Memory B cell (primary cell): ENCODE measurements at regions not wholly inside any gene's neighbourhood (a gene's known extent, or its start where the extent isn't known, plus 50 kb on each side); places are given as distances from the start of the nearest gene placed in this dataset.

ENCODE experiments used
- ATAC-seq: fragments of 150-1000 bp; cut with Tn5 transposase; 2 replicates; pipeline ENCODE4 v1.10.0; 2021; ENCODE audit warnings: low read depth, mild to moderate bottlenecking, moderate library complexity
- DNase-seq, 2 donors: peaks; one replicate each; pipeline ENCODE4 v3.0.0; 2022; ENCODE audit warnings: low spot score in 2 of 2
- H3K27ac Mint-ChIP-seq: one replicate; pipeline ENCODE4 v1.8.0; 2022; ENCODE audit warnings: mild to moderate bottlenecking, moderate library complexity, mixed read lengths
- H3K27me3 Mint-ChIP-seq: one replicate; pipeline ENCODE4 v1.8.0; 2022; ENCODE audit warnings: mixed read lengths
- H3K36me3 Mint-ChIP-seq: one replicate; pipeline ENCODE4 v1.8.0; 2022; ENCODE audit warnings: mild to moderate bottlenecking, mixed read lengths
- H3K4me1 Mint-ChIP-seq: one replicate; pipeline ENCODE4 v1.8.0; 2022; ENCODE audit warnings: mixed read lengths
- H3K4me3 Mint-ChIP-seq: one replicate; pipeline ENCODE4 v1.8.0; 2022; ENCODE audit warnings: mild to moderate bottlenecking, moderate library complexity, mixed read lengths
- H3K9me3 Mint-ChIP-seq: one replicate; pipeline ENCODE4 v1.8.0; 2022; ENCODE audit warnings: mixed read lengths

- H3K4me1 Mint-ChIP-seq: peaks cover 36% of the 10 kb centered on the region
- no peak overlapping the region for H3K4me3 Mint-ChIP-seq
- no peaks in the 10 kb centered on the region for H3K36me3 Mint-ChIP-seq
- no peak for DNase-seq
- H3K27ac Mint-ChIP-seq: peak overlapping the region; percentile 54
- no peaks in the 10 kb centered on the region for H3K9me3 Mint-ChIP-seq
- H3K27me3 Mint-ChIP-seq: no peaks in the 10 kb centered on the region
- no peak for ATAC-seq
These were observed 232.5 kb upstream of the JUN start for GRCh38 chr1:59016390-59016789.

- H3K4me1 Mint-ChIP-seq: peaks cover 30% of the 10 kb centered on the region
- H3K27ac Mint-ChIP-seq: no peak overlapping the region
- DNase-seq (no peak), ATAC-seq (no peak)
- no peaks in the 10 kb centered on the region for H3K9me3 Mint-ChIP-seq
- no peaks in the 10 kb centered on the region for H3K27me3 Mint-ChIP-seq
- no peak overlapping the region for H3K4me3 Mint-ChIP-seq
- no peaks in the 10 kb centered on the region for H3K36me3 Mint-ChIP-seq
These were observed 233.8 kb upstream of the JUN start for GRCh38 chr1:59017501-59018231.

- DNase-seq (no peak), ATAC-seq (no peak)
- H3K27me3 Mint-ChIP-seq: no peaks in the 10 kb centered on the region
- H3K36me3 Mint-ChIP-seq: peaks cover 3% of the 10 kb centered on the region
- peaks cover 35% of the 10 kb centered on the region for H3K4me1 Mint-ChIP-seq
- no peak overlapping the region for H3K27ac Mint-ChIP-seq
- H3K9me3 Mint-ChIP-seq: no peaks in the 10 kb centered on the region
- H3K4me3 Mint-ChIP-seq: no peak overlapping the region
These were observed 234.6 kb upstream of the JUN start for GRCh38 chr1:59018446-59018845.

- H3K36me3 Mint-ChIP-seq: peaks cover 3% of the 10 kb centered on the region
- H3K9me3 Mint-ChIP-seq: no peaks in the 10 kb centered on the region
- no peak overlapping the region for H3K27ac Mint-ChIP-seq
- no peak for DNase-seq
- no peaks in the 10 kb centered on the region for H3K27me3 Mint-ChIP-seq
- H3K4me1 Mint-ChIP-seq: peaks cover 35% of the 10 kb centered on the region
- H3K4me3 Mint-ChIP-seq: no peak overlapping the region
- ATAC-seq: no peak
These were observed 235.0 kb upstream of the JUN start for GRCh38 chr1:59018860-59019259.

GRCh38 chr1:59020151-59020997 lies 236.5 kb upstream of the JUN start:
- DNase-seq (peak; percentile 31 to 67), ATAC-seq (peak; percentile 98)
- Mint-ChIP-seq H3K27me3 (no peaks in the 10 kb centered on the region), H3K4me3 (peak overlapping the region; percentile 72), H3K4me1 (peaks cover 32% of the 10 kb centered on the region), H3K27ac (peak overlapping the region; percentile 94), H3K9me3 (no peaks in the 10 kb centered on the region), H3K36me3 (peaks cover 3% of the 10 kb centered on the region)

GRCh38 chr1:59022199-59022598 lies 238.4 kb upstream of the JUN start:
- H3K9me3 Mint-ChIP-seq: no peaks in the 10 kb centered on the region
- DNase-seq (no peak), ATAC-seq (no peak)
- peaks cover 3% of the 10 kb centered on the region for H3K36me3 Mint-ChIP-seq
- H3K4me3 Mint-ChIP-seq: no peak overlapping the region
- peaks cover 44% of the 10 kb centered on the region for H3K4me1 Mint-ChIP-seq
- no peak overlapping the region for H3K27ac Mint-ChIP-seq
- no peaks in the 10 kb centered on the region for H3K27me3 Mint-ChIP-seq

GRCh38 chr1:59022799-59023198 lies 239.0 kb upstream of the JUN start:
- H3K4me1 Mint-ChIP-seq: peaks cover 44% of the 10 kb centered on the region
- ATAC-seq (no peak), DNase-seq (no peak)
- no peaks in the 10 kb centered on the region for H3K27me3 Mint-ChIP-seq
- H3K27ac Mint-ChIP-seq: peak overlapping the region; percentile 19
- no peak overlapping the region for H3K4me3 Mint-ChIP-seq
- peaks cover 3% of the 10 kb centered on the region for H3K36me3 Mint-ChIP-seq
- H3K9me3 Mint-ChIP-seq: no peaks in the 10 kb centered on the region

GRCh38 chr1:59025201-59025600 lies 241.4 kb upstream of the JUN start:
- no peaks in the 10 kb centered on the region for H3K9me3 Mint-ChIP-seq
- H3K27me3 Mint-ChIP-seq: no peaks in the 10 kb centered on the region
- peaks cover 3% of the 10 kb centered on the region for H3K36me3 Mint-ChIP-seq
- DNase-seq (no peak), ATAC-seq (no peak)
- no peak overlapping the region for H3K4me3 Mint-ChIP-seq
- peaks cover 36% of the 10 kb centered on the region for H3K4me1 Mint-ChIP-seq
- peak overlapping the region; percentile 17 for H3K27ac Mint-ChIP-seq

- no peaks in the 10 kb centered on the region for H3K27me3 Mint-ChIP-seq
- peak overlapping the region; percentile 78 for H3K4me3 Mint-ChIP-seq
- peak; percentile 81 for ATAC-seq
- DNase-seq: no peak
- H3K4me1 Mint-ChIP-seq: peaks cover 29% of the 10 kb centered on the region
- H3K27ac Mint-ChIP-seq: peak overlapping the region; percentile 82
- H3K36me3 Mint-ChIP-seq: peaks cover 3% of the 10 kb centered on the region
- H3K9me3 Mint-ChIP-seq: no peaks in the 10 kb centered on the region
These were observed 242.1 kb upstream of the JUN start for GRCh38 chr1:59025898-59026426.

GRCh38 chr1:59026472-59026948 lies 242.7 kb upstream of the JUN start:
- peak overlapping the region; percentile 78 for H3K4me3 Mint-ChIP-seq
- H3K4me1 Mint-ChIP-seq: peaks cover 29% of the 10 kb centered on the region
- DNase-seq (no peak), ATAC-seq (no peak)
- peaks cover 6% of the 10 kb centered on the region for H3K36me3 Mint-ChIP-seq
- H3K27ac Mint-ChIP-seq: peak overlapping the region; percentile 82
- no peaks in the 10 kb centered on the region for H3K9me3 Mint-ChIP-seq
- H3K27me3 Mint-ChIP-seq: no peaks in the 10 kb centered on the region

- H3K27ac Mint-ChIP-seq: peak overlapping the region; percentile 82
- no peaks in the 10 kb centered on the region for H3K27me3 Mint-ChIP-seq
- H3K36me3 Mint-ChIP-seq: peaks cover 6% of the 10 kb centered on the region
- H3K9me3 Mint-ChIP-seq: no peaks in the 10 kb centered on the region
- ATAC-seq (no peak), DNase-seq (no peak)
- no peak overlapping the region for H3K4me3 Mint-ChIP-seq
- H3K4me1 Mint-ChIP-seq: peaks cover 29% of the 10 kb centered on the region
These were observed 243.3 kb upstream of the JUN start for GRCh38 chr1:59027177-59027576.

GRCh38 chr1:59028048-59028447 lies 244.2 kb upstream of the JUN start:
- Mint-ChIP-seq H3K4me1 (peaks cover 26% of the 10 kb centered on the region), H3K27me3 (no peaks in the 10 kb centered on the region), H3K4me3 (no peak overlapping the region), H3K27ac (no peak overlapping the region), H3K9me3 (no peaks in the 10 kb centered on the region), H3K36me3 (peaks cover 5% of the 10 kb centered on the region)
- no peak for DNase-seq
- no peak for ATAC-seq

- Mint-ChIP-seq H3K27ac (no peak overlapping the region), H3K36me3 (peaks cover 3% of the 10 kb centered on the region), H3K4me1 (peaks cover 21% of the 10 kb centered on the region), H3K4me3 (no peak overlapping the region), H3K27me3 (no peaks in the 10 kb centered on the region), H3K9me3 (no peaks in the 10 kb centered on the region)
- no peak for DNase-seq
- no peak for ATAC-seq
These were observed 245.7 kb upstream of the JUN start for GRCh38 chr1:59029411-59030167.

- Mint-ChIP-seq H3K27me3 (no peaks in the 10 kb centered on the region), H3K36me3 (peaks cover 3% of the 10 kb centered on the region), H3K9me3 (no peaks in the 10 kb centered on the region), H3K4me3 (no peak overlapping the region), H3K27ac (no peak overlapping the region), H3K4me1 (peaks cover 2% of the 10 kb centered on the region)
- ATAC-seq: no peak
- no peak for DNase-seq
These were observed 248.4 kb upstream of the JUN start for GRCh38 chr1:59032228-59032627.
